ENCODE measurements at regions not wholly inside any gene's neighbourhood (a gene's known extent, or its start where the extent isn't known, plus 50 kb on each side); places are given as distances from the start of the nearest gene placed in this dataset.
"Not testable (repeated sequence)": the region's sequence is repeated elsewhere in the genome, so short reads cannot be mapped to it uniquely, and the experiment has no call there.

GRCh38 chr2:110320834-110321563, 108.7 kb upstream of the MTLN start:
- ATAC-seq (ENCODE audit: low read depth); H3K27me3 Mint-ChIP-seq; H3K4me3 Mint-ChIP-seq; H3K27me3 ChIP-seq (replicated peaks in 1 of 4; ENCODE audit: control extremely low read depth in 1 of 4, control insufficient read depth in 3 of 4, insufficient read depth in 4 of 4, low read length in 3 of 4); CTCF ChIA-PET; H3K4me1 Mint-ChIP-seq; H3K79me2 ChIP-seq (ENCODE audit: control insufficient read depth, insufficient read depth, low read length); H3K4me2 ChIP-seq (replicated peaks; ENCODE audit: low read depth, low read length, poor library complexity, severe bottlenecking); H3K4me3 ChIP-seq (ENCODE audit: control extremely low read depth in 1 of 5, extremely low read depth in 1 of 5, insufficient read depth in 1 of 5, low read depth in 2 of 5, low read length in 4 of 5); H3K9ac ChIP-seq (ENCODE audit: low read length); DNase-seq; H3K9me3 Mint-ChIP-seq (ENCODE audit: insufficient read depth); intact Hi-C loops (cut with micrococcal nuclease); H3K27ac ChIP-seq (ENCODE audit: low read length in 2 of 2); H3K9me3 ChIP-seq (ENCODE audit: control extremely low read depth in 1 of 3, control insufficient read depth in 2 of 3, insufficient read depth in 1 of 3, low read length in 2 of 3); H4K20me1 ChIP-seq (ENCODE audit: control insufficient read depth, insufficient read depth, low read length, poor library complexity, severe bottlenecking); H3K36me3 ChIP-seq (replicated peaks in 1 of 2; ENCODE audit: control extremely low read depth in 1 of 2, control insufficient read depth in 1 of 2, extremely low read depth in 1 of 2, insufficient read depth in 2 of 2, low read length in 1 of 2); H2AFZ ChIP-seq (ENCODE audit: insufficient read depth, low read depth, low read length, poor library complexity, severe bottlenecking); POLR2A ChIA-PET; H3K27ac Mint-ChIP-seq; H3K4me1 ChIP-seq (ENCODE audit: control insufficient read depth in 2 of 2, insufficient read depth in 2 of 2, low read length in 2 of 2): not testable (repeated sequence)
- no CpG with 5 or more reads among the region's 10 CpGs for WGBS (ENCODE audit: insufficient coverage)

- not testable (repeated sequence) for H3K4me2 ChIP-seq (replicated peaks; ENCODE audit: low read depth, low read length, poor library complexity, severe bottlenecking); H3K4me1 Mint-ChIP-seq
- WGBS (ENCODE audit: insufficient coverage), result no CpG with 5 or more reads among the region's 4 CpGs
Measured at GRCh38 chr2:110318898-110319297, 106.6 kb upstream of the MTLN start.

DNA sequence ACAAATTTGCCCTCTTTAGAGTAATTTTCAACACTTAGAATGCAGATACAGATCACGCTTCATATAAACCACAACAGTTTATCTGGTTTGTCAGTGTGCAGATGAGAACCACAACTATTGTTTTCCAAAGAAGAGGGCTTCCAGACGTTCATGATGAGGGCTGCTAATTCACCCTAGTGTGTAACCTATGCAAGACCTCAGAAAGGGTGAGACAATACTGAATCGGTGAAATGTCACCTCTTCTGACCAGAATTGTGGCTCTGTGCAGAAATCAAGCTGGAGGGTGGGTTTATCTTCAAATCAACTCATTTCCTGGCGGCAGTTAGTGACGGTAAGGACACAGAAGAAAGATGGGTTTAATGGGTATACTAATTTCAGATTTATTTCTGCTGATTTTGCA, 105.0 kb upstream of the MTLN start:
- H3K4me3 ChIP-seq (ENCODE audit: control extremely low read depth in 1 of 5, extremely low read depth in 1 of 5, insufficient read depth in 1 of 5, low read depth in 2 of 5, low read length in 4 of 5); CTCF ChIA-PET; H3K36me3 ChIP-seq (replicated peaks in 1 of 2; ENCODE audit: control extremely low read depth in 1 of 2, control insufficient read depth in 1 of 2, extremely low read depth in 1 of 2, insufficient read depth in 2 of 2, low read length in 1 of 2); H3K4me1 Mint-ChIP-seq; H4K20me1 ChIP-seq (ENCODE audit: control insufficient read depth, insufficient read depth, low read length, poor library complexity, severe bottlenecking); H3K4me3 Mint-ChIP-seq; H3K27me3 Mint-ChIP-seq; H2AFZ ChIP-seq (ENCODE audit: insufficient read depth, low read depth, low read length, poor library complexity, severe bottlenecking); H3K27ac Mint-ChIP-seq; H3K79me2 ChIP-seq (ENCODE audit: control insufficient read depth, insufficient read depth, low read length); H3K9me3 Mint-ChIP-seq (ENCODE audit: insufficient read depth); ATAC-seq (ENCODE audit: low read depth); H3K9me3 ChIP-seq (ENCODE audit: control extremely low read depth in 1 of 3, control insufficient read depth in 2 of 3, insufficient read depth in 1 of 3, low read length in 2 of 3); H3K4me2 ChIP-seq (replicated peaks; ENCODE audit: low read depth, low read length, poor library complexity, severe bottlenecking); DNase-seq; H3K27me3 ChIP-seq (replicated peaks in 1 of 4; ENCODE audit: control extremely low read depth in 1 of 4, control insufficient read depth in 3 of 4, insufficient read depth in 4 of 4, low read length in 3 of 4); H3K9ac ChIP-seq (ENCODE audit: low read length); POLR2A ChIA-PET; intact Hi-C loops (cut with micrococcal nuclease); H3K27ac ChIP-seq (ENCODE audit: low read length in 2 of 2); H3K4me1 ChIP-seq (ENCODE audit: control insufficient read depth in 2 of 2, insufficient read depth in 2 of 2, low read length in 2 of 2): not testable (repeated sequence)
- no CpG with 5 or more reads among the region's 5 CpGs for WGBS (ENCODE audit: insufficient coverage)

More at GRCh38 chr2:110318898-110319297, 106.6 kb upstream of the MTLN start:
- H3K27ac ChIP-seq (ENCODE audit: low read length in 2 of 2); CTCF ChIA-PET; POLR2A ChIA-PET; H3K4me3 ChIP-seq (ENCODE audit: control extremely low read depth in 1 of 5, extremely low read depth in 1 of 5, insufficient read depth in 1 of 5, low read depth in 2 of 5, low read length in 4 of 5); H3K9me3 ChIP-seq (ENCODE audit: control extremely low read depth in 1 of 3, control insufficient read depth in 2 of 3, insufficient read depth in 1 of 3, low read length in 2 of 3); H3K4me3 Mint-ChIP-seq; H3K27me3 Mint-ChIP-seq; ATAC-seq (ENCODE audit: low read depth); H3K79me2 ChIP-seq (ENCODE audit: control insufficient read depth, insufficient read depth, low read length); H3K27me3 ChIP-seq (replicated peaks in 1 of 4; ENCODE audit: control extremely low read depth in 1 of 4, control insufficient read depth in 3 of 4, insufficient read depth in 4 of 4, low read length in 3 of 4); intact Hi-C loops (cut with micrococcal nuclease); H3K4me1 ChIP-seq (ENCODE audit: control insufficient read depth in 2 of 2, insufficient read depth in 2 of 2, low read length in 2 of 2); H3K27ac Mint-ChIP-seq; H4K20me1 ChIP-seq (ENCODE audit: control insufficient read depth, insufficient read depth, low read length, poor library complexity, severe bottlenecking); DNase-seq; H3K9ac ChIP-seq (ENCODE audit: low read length); H2AFZ ChIP-seq (ENCODE audit: insufficient read depth, low read depth, low read length, poor library complexity, severe bottlenecking); H3K9me3 Mint-ChIP-seq (ENCODE audit: insufficient read depth); H3K36me3 ChIP-seq (replicated peaks in 1 of 2; ENCODE audit: control extremely low read depth in 1 of 2, control insufficient read depth in 1 of 2, extremely low read depth in 1 of 2, insufficient read depth in 2 of 2, low read length in 1 of 2): not testable (repeated sequence)

- POLR2A ChIA-PET; H3K27me3 ChIP-seq (replicated peaks in 1 of 4; ENCODE audit: control extremely low read depth in 1 of 4, control insufficient read depth in 3 of 4, insufficient read depth in 4 of 4, low read length in 3 of 4); CTCF ChIA-PET; H3K27ac ChIP-seq (ENCODE audit: low read length in 2 of 2); H2AFZ ChIP-seq (ENCODE audit: insufficient read depth, low read depth, low read length, poor library complexity, severe bottlenecking); ATAC-seq (ENCODE audit: low read depth); H3K4me2 ChIP-seq (replicated peaks; ENCODE audit: low read depth, low read length, poor library complexity, severe bottlenecking); H3K4me3 ChIP-seq (ENCODE audit: control extremely low read depth in 1 of 5, extremely low read depth in 1 of 5, insufficient read depth in 1 of 5, low read depth in 2 of 5, low read length in 4 of 5); H3K36me3 ChIP-seq (replicated peaks in 1 of 2; ENCODE audit: control extremely low read depth in 1 of 2, control insufficient read depth in 1 of 2, extremely low read depth in 1 of 2, insufficient read depth in 2 of 2, low read length in 1 of 2); H3K4me1 ChIP-seq (ENCODE audit: control insufficient read depth in 2 of 2, insufficient read depth in 2 of 2, low read length in 2 of 2); H3K4me1 Mint-ChIP-seq; H3K9ac ChIP-seq (ENCODE audit: low read length); H3K27me3 Mint-ChIP-seq; H3K4me3 Mint-ChIP-seq; intact Hi-C loops (cut with micrococcal nuclease); H3K9me3 ChIP-seq (ENCODE audit: control extremely low read depth in 1 of 3, control insufficient read depth in 2 of 3, insufficient read depth in 1 of 3, low read length in 2 of 3); H3K9me3 Mint-ChIP-seq (ENCODE audit: insufficient read depth); H3K27ac Mint-ChIP-seq; H4K20me1 ChIP-seq (ENCODE audit: control insufficient read depth, insufficient read depth, low read length, poor library complexity, severe bottlenecking); H3K79me2 ChIP-seq (ENCODE audit: control insufficient read depth, insufficient read depth, low read length); DNase-seq: not testable (repeated sequence)
- WGBS (ENCODE audit: insufficient coverage), result no CpG with 5 or more reads among the region's 10 CpGs
Measured at GRCh38 chr2:110316051-110316865, 103.9 kb upstream of the MTLN start.

Data from B cell (primary cell).